HG02798 (cell line): ENCODE measurements at regions not wholly inside any gene's neighbourhood (a gene's known extent, or its start where the extent isn't known, plus 50 kb on each side); places are given as distances from the start of the nearest gene placed in this dataset.
"Not testable (repeated sequence)": the region's sequence is repeated elsewhere in the genome, so short reads cannot be mapped to it uniquely, and the experiment has no call there.

Experiments
- ATAC-seq: cut with Tn5 transposase; IDR thresholded peaks from one replicate; pipeline ENCODE4 v1.9.1; 2021; ENCODE audit warnings: mild to moderate bottlenecking; ENCODE audit not compliant: unreplicated experiment, poor library complexity

- no peak for ATAC-seq
Observed at GRCh38 chr10:78437407-78437768, 403.7 kb downstream of the RPS24 start.

GRCh38 chr10:78437998-78438906 lies 404.6 kb downstream of the RPS24 start:
- ATAC-seq: no peak

DNA sequence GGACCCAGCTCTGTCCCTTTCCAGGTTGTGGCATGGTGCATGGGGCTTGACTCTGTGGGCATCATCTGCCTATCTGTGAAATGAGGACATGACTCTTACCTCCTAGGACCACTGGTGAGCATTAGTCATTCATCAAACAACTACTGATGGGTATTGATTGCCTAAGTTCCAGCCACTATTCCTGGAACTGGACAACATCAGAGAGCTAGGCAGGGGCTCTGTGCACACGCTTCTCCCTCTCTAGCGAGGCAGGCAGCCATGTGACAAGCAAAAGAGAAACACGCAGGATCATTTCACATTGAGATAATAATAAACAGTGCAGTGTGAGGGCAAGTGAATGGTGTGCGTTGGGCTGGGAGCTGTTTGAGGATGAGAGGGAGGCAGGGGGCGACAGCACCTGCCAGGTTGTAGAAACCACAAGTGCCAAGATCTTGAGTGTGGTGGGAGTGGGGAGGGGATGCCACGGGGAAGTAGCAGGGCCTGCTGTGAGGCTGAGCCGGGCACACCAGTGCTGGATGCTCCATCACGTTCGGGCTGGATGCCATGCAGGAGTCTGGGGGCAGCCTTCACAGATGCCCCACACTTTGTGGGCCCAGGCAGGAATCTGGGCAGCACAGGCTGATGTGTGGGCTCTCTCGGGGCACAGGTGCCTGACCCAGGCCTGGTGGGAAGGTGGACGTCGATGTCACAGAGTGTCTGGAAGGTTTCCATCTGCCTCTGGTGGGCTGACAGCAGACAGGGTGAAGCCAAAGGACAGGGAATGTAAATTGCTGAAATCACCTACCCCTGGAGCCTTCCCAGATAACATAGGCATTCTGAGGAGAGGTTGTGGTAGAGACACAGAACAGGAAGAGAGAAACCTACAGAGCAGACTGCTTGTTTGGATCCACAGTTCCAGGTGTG lies 405.5 kb downstream of the RPS24 start:
- ATAC-seq: no peak

- ATAC-seq: no peak
Observed at GRCh38 chr10:78441010-78441409, 407.3 kb downstream of the RPS24 start.

GRCh38 chr10:78441694-78442093 lies 408.0 kb downstream of the RPS24 start:
- ATAC-seq: no peak

DNA sequence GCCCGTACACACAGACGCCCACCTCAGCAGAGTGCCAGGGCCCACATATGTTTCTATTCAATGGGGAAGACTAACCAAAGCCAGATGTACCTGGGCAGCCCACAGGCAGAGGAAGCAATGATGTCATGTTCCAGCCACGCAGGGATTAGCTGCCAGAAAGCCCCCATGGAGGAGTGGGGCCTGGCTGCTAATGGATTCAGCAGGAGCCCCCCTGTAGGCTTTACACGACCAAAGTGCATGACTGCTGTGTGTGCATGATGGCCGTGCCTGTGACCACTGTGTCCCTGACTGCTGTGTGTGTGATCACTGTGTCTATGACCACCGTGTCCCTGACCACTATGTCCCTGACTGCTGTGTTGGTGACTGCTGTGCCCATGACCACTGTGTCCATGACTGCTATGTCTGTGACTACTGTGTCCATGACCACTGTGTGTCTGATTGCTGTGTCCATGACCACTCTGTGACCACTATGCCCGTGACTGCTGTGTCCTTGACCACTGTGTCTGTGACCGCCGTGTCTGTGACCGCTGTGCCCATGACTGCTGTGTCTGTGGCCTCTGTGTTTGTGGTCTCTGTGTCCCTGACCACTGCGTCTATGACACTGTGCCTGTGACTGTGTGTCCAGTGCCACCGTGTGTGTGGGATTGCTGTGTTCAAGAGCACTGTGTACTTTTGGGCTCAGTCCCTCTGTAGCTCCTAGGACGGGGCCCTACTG lies 409.3 kb downstream of the RPS24 start:
- no peak for ATAC-seq

DNA sequence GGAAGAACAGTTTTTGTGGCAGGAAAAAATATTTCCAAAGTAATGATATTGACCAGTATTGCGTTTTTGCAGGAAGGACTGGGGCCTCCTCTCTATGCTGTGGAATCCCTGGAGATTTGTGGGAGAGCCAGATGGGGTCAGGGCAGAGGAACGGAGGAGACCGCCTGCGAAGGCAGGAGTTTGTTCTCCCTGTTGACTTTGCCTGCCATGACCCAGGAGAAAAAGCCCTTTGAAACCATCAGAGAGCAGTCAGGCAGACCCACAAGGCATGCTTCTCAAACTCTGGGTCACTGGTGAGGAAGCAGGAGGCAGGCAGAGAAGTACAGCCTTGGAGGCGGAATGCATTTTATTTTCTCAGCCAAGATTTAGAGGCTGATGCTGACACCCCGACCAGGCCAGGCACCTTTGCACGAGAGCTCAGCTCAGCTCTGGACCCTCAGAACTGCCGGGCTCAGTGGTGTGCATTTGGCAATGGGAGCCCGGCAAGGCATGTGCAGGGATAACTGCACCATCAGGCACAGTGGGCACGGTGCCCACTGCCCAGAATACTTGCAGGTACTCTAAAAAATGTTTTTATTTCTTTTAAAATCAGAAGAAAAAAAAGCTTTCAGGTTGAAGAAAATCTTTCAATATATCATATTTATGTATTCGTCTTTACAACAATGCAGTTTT lies 410.4 kb downstream of the RPS24 start:
- no peak for ATAC-seq

DNA sequence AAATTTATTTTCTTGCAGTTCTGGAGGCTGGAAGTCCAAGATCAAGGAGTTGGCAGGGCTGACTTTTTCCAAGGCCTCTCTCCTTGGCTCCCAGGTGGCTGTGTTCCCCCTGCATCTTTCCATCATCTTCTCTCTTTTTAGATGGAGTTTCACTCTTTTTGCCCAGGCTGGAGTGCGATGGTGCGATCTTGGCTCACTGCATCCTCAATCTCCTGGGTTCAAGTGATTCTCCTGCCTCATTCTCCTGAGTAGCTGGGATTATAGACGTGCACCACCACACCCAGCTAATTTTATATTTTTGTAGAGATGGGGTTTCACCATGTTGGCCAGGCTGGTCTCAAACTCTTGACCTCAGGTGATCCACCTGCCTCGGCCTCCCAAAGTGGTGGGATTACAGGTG lies 411.1 kb downstream of the RPS24 start:
- not testable (repeated sequence) for ATAC-seq

DNA sequence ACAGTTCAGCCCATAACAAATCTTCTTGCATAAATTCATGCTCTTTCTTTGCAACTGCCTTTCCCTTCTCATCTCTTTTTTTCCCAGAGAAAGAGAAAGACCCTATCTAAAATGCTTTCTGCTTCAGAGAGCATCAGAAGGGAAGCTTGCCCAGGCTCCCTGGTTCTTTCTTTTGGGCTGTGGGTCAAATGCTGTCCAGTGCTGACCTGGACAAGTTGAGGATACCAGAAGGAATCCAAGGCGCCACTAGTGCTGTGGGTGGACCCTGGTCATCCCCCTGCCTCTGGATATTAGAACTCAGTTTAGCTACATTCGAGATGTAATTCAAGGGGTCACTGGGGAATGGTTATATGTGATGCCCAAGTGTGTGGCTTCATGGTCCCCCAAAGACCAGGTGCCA lies 411.6 kb downstream of the RPS24 start:
- no peak for ATAC-seq

- ATAC-seq: no peak
Observed at GRCh38 chr10:78448470-78448869, 414.8 kb downstream of the RPS24 start.

- no peak for ATAC-seq
Observed at GRCh38 chr10:78448994-78449418, 415.3 kb downstream of the RPS24 start.

DNA sequence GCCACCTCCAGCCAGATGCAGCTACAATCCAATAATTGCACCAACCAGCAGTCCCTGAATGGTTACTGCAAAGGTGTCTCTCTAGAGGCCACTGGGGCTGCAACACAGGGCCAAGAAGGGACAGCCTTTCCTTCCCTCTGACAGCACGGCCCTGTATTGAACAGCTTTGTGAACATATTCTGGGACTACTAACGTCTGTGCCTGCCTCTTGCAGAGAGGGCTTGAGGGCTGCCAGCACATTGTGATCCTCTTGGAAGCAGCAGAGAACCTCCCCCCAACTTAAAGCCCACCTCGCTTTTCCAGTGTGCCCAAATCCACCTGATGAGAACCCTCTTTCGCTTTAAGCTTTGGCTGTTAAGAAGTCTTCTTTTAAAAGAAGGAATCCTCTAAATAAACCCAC lies 415.9 kb downstream of the RPS24 start:
- ATAC-seq: no peak

- ATAC-seq: no peak
Observed at GRCh38 chr10:78450239-78450638, 416.6 kb downstream of the RPS24 start.

- no peak for ATAC-seq
Observed at GRCh38 chr10:78450807-78451485, 417.3 kb downstream of the RPS24 start.

DNA sequence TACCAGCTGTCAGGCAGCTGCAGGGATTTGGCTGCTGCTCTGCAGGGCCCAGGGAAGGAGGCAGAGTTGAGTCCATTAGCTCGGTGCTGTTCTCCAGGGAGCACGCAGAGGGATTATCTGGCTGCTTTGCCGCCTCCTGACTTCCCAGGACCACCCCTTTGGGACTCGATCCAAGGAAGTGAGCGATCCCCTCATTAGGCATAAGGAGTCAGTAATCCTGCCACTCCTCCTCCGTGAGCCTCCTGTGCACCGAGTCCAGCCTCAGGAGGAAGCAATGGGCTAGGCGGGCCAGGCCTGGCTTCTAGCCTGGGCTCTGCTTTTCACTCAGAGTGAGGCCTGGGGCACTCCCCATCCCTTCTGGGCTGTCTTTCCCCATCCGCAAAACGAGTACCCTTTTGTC lies 417.9 kb downstream of the RPS24 start:
- ATAC-seq: no peak

- no peak for ATAC-seq
Observed at GRCh38 chr10:78454123-78454645, 420.5 kb downstream of the RPS24 start.

DNA sequence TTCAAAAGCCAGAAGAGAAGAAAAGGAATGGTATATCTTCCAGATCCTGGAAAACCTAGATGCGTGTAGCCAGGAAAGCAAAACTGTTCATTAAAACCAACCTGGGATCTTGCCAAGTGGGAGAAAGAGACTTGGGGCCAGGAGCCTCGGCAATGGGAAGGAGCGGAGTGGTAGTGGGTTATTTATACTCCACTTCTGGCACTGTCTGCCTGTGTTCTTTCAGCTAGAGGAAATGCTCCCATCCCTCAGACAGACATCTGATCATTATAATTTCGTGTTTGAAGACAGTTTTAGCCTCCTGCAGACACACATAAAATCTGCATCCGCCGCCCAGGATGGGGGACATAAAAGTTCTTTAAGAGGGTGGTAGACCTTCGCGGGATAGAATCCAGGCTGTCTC lies 421.6 kb downstream of the RPS24 start:
- ATAC-seq: no peak

- ATAC-seq: no peak
Observed at GRCh38 chr10:78455811-78456210, 422.1 kb downstream of the RPS24 start.

GRCh38 chr10:78456649-78457400 lies 423.2 kb downstream of the RPS24 start:
- no peak for ATAC-seq
